Fibroblast of lung (primary cell): ENCODE measurements at regions not wholly inside any gene's neighbourhood (a gene's known extent, or its start where the extent isn't known, plus 50 kb on each side); places are given as distances from the start of the nearest gene placed in this dataset.
"Not testable (repeated sequence)": the region's sequence is repeated elsewhere in the genome, so short reads cannot be mapped to it uniquely, and the experiment has no call there.

Source experiments
- DNase-seq, 2 donors: peaks; one replicate each; pipeline versions ENCODE4 v3.0.0 to v3.0.0-alpha.2; 2010; ENCODE audit warnings: low read depth in 2 of 2
- H2AFZ ChIP-seq: 2 replicates; pipeline ENCODE4 v1.5.1; 2012; ENCODE audit warnings: low read length, control low read depth, inconsistent platforms
- H3K27ac ChIP-seq: 2 replicates; pipeline ENCODE4 v1.5.1; 2011; ENCODE audit warnings: low read length, control low read depth; ENCODE audit not compliant: insufficient read depth
- H3K27me3 ChIP-seq: 2 replicates; pipeline ENCODE4 v1.5.1; 2011; ENCODE audit warnings: mild to moderate bottlenecking, low read length; ENCODE audit not compliant: control insufficient read depth, insufficient read depth
- H3K36me3 ChIP-seq: 2 replicates; pipeline ENCODE4 v1.5.1; 2011; ENCODE audit warnings: low read length; ENCODE audit not compliant: control insufficient read depth, insufficient read depth
- H3K4me1 ChIP-seq: 2 replicates; pipeline ENCODE4 v1.5.1; 2011; ENCODE audit warnings: low read length; ENCODE audit not compliant: control insufficient read depth, insufficient read depth; ENCODE audit errors: extremely low read depth
- H3K4me2 ChIP-seq: 2 replicates; pipeline ENCODE4 v1.5.1; 2011; ENCODE audit warnings: low read length, control low read depth; ENCODE audit not compliant: insufficient read depth; ENCODE audit errors: extremely low read depth
- H3K4me3 ChIP-seq, 4 experiments: fragments of 200-600 bp in 1 of 4; sonication (generic) in 1 of 4; replicated peaks in 1 of 4; 2 replicates each; pipeline ENCODE4 v1.5.1; 2011 to 2016; ENCODE audit warnings: low read length in 4 of 4, low read depth in 3 of 4, mild to moderate bottlenecking in 3 of 4, control low read depth in 2 of 4, inconsistent platforms in 1 of 4, mixed read lengths in 1 of 4; ENCODE audit not compliant: insufficient read depth in 1 of 4; ENCODE audit errors: control extremely low read depth in 1 of 4
- H3K79me2 ChIP-seq: 2 replicates; pipeline ENCODE4 v1.5.1; 2012; ENCODE audit warnings: mild to moderate bottlenecking, low read length, inconsistent platforms; ENCODE audit not compliant: control insufficient read depth, insufficient read depth
- H3K9ac ChIP-seq: 2 replicates; pipeline ENCODE4 v1.5.1; 2011; ENCODE audit warnings: mild to moderate bottlenecking, low read length, control low read depth; ENCODE audit not compliant: insufficient read depth
- H3K9me3 ChIP-seq: 2 replicates; pipeline ENCODE4 v1.5.1; 2012; ENCODE audit warnings: low read depth, low read length; ENCODE audit not compliant: control insufficient read depth, insufficient read depth
- H4K20me1 ChIP-seq: 2 replicates; pipeline ENCODE4 v1.5.1; 2011; ENCODE audit warnings: low read length; ENCODE audit not compliant: control insufficient read depth, insufficient read depth; ENCODE audit errors: extremely low read depth
- EZH2 ChIP-seq: IDR thresholded peaks from 2 replicates; pipeline ENCODE4 v1.5.1; 2012; ENCODE audit warnings: low read length, control low read depth, mild to moderate bottlenecking; ENCODE audit errors: missing control alignments
- TF ChIP-seq, protein P1 (sequence below), 2 donors: IDR thresholded peaks in 1 of 2; conservative IDR thresholded peaks in 1 of 2; 1 replicate in 1 of 2; 2 replicates in 1 of 2; pipeline ENCODE4 v1.5.1; 2011 to 2012; ENCODE audit warnings: low read length in 2 of 2, control low read depth in 1 of 2, inconsistent platforms in 1 of 2, low read depth in 1 of 2, mild to moderate bottlenecking in 1 of 2

DNA sequence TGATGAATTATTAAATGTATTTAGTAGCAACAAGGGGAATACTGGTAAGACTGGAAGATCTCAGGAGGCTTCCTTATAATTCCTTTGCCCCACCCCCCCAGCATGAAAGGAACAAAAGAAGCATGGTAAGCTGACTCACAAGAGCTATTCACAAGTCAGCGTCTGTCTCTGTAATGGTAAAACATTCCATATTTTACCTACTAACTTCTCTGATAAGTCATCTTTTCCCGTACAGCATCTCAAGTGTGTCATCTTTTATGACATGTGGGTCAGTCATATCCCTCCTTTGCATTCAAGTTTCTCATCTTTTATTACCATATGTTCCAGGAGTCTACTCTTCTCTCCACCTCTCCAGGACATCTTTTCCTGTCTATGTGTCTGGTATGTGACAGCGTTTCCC is 241.3 kb downstream of the PLA2G4A start:
- H3K36me3 ChIP-seq: no peaks in the 10 kb centered on the region
- H3K27me3 ChIP-seq: no peaks in the 10 kb centered on the region
- H3K9ac ChIP-seq: no peak overlapping the region
- H4K20me1 ChIP-seq: no peaks in the 10 kb centered on the region
- peak in 1 of 2 donors; percentile 34 for DNase-seq
- H2AFZ ChIP-seq: no peak overlapping the region
- H3K4me2 ChIP-seq: no peak overlapping the region
- no peaks in the 10 kb centered on the region for H3K4me1 ChIP-seq
- H3K4me3 ChIP-seq: no peak overlapping the region
- H3K27ac ChIP-seq: no peak overlapping the region
- no peaks in the 10 kb centered on the region for H3K9me3 ChIP-seq
- H3K79me2 ChIP-seq: no peaks in the 10 kb centered on the region
- no peak for TF ChIP-seq EZH2
- TF ChIP-seq, protein P1, sequence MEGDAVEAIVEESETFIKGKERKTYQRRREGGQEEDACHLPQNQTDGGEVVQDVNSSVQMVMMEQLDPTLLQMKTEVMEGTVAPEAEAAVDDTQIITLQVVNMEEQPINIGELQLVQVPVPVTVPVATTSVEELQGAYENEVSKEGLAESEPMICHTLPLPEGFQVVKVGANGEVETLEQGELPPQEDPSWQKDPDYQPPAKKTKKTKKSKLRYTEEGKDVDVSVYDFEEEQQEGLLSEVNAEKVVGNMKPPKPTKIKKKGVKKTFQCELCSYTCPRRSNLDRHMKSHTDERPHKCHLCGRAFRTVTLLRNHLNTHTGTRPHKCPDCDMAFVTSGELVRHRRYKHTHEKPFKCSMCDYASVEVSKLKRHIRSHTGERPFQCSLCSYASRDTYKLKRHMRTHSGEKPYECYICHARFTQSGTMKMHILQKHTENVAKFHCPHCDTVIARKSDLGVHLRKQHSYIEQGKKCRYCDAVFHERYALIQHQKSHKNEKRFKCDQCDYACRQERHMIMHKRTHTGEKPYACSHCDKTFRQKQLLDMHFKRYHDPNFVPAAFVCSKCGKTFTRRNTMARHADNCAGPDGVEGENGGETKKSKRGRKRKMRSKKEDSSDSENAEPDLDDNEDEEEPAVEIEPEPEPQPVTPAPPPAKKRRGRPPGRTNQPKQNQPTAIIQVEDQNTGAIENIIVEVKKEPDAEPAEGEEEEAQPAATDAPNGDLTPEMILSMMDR (conservative IDR thresholded peaks at IDR 0.05 in 1 of 2, IDR thresholded peaks at IDR 0.05 in 1 of 2; ENCODE audit: low read depth in 1 of 2, low read length in 2 of 2): no peak

DNA sequence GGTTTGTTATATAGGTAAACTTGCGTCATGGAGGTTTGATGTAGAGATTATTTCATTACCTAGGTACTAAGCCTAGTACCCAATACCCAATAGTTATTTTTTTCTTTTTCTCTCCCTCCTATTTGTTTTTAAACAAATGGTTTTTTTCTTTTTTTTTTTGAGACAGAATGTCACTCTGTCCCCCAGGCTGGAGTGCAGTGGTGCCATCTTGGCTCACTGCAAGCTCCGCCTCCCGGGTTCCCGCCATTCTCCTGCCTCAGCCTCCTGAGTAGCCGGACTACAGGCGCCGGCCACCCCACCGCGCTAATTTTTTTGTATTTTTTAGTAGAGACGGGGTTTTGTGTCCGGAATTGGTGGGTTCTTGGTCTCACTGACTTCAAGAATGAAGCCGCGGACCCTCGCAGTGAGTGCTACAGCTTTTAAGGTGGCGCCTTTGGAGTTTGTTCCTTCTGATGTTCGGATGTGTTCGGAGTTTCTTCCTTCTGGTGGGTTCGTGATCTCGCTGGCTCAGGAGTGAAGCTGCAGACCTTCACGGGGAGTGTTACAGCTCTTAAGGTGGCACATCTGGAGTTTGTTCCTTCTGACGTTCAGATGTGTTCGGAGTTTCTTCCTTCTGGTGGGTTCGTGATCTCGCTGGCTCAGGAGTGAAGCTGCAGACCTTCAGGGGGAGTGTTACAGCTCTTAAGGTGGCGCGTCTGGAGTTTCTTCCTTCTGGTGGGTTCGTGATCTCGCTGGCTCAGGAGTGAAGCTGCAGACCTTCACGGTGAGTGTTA is 243.7 kb downstream of the PLA2G4A start:
- not testable (repeated sequence) for H3K9ac ChIP-seq, DNase-seq, H4K20me1 ChIP-seq, H3K27ac ChIP-seq, H3K4me2 ChIP-seq, H3K4me1 ChIP-seq, H3K27me3 ChIP-seq, H3K79me2 ChIP-seq, H3K36me3 ChIP-seq, H3K4me3 ChIP-seq, H3K9me3 ChIP-seq, H2AFZ ChIP-seq

DNA sequence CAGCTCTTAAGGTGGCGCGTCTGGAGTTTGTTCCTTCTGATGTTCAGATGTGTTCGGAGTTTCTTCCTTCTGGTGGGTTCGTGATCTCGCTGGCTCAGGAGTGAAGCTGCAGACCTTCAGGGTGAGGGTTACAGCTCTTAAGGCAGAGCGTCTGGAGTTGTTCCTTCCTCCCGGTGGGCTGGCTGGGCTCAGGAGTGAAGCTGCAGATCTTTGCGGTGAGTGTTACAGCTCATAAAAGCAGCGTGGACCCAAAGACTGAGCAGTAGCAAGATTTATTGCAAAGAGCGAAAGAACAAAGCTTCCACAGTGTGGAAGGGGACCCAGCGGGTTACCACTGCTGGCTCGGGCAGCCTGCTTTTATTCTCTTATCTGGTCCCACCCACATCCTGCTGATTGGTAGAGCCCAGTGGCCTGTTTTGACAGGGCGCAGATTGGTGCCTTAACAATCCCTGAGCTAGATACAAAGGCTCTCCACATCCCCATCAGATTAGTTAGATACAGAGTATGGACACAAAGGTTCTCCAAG is 244.3 kb downstream of the PLA2G4A start:
- H3K4me1 ChIP-seq, H3K27me3 ChIP-seq, H3K27ac ChIP-seq, H3K4me2 ChIP-seq, H3K36me3 ChIP-seq, H3K9ac ChIP-seq, DNase-seq, H2AFZ ChIP-seq, H3K9me3 ChIP-seq, H3K4me3 ChIP-seq, H4K20me1 ChIP-seq, H3K79me2 ChIP-seq: not testable (repeated sequence)

DNA sequence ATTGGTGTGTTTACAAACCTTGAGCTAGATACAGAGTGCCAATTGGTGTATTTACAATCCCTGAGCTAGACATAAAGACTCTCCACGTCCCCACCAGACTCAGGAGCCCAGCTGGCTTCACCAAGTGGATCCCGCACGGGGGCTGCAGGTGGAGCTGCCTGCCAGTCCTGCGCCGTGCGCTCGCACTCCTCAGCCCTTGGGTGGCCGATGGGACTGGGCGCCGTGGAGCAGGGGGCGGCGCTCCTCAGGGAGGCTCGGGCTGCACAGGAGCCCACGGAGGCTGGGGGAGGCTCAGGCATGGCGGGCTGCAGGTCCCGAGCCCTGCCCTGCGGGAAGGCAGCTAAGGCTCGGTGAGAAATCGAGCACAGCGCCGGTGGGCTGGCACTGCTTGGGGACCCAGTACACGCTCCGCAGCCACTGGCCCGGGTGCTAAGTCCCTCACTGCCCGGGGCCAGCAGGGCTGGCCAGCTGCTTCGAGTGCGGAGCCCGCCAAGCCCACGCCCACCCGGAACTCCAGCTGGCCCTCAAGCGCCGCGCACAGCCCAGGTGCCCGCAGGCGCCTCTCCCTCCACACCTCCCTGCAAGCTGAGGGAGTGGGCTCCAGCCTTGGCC is 245.0 kb downstream of the PLA2G4A start:
- not testable (repeated sequence) for H3K4me3 ChIP-seq, H3K27ac ChIP-seq, H3K9ac ChIP-seq, H2AFZ ChIP-seq, H3K27me3 ChIP-seq, H3K36me3 ChIP-seq, H3K9me3 ChIP-seq, DNase-seq, H4K20me1 ChIP-seq, H3K79me2 ChIP-seq, H3K4me1 ChIP-seq, H3K4me2 ChIP-seq
